SK-N-SH treated with all-trans-retinoic acid at 6 μM for 48 hours (cell line): ENCODE measurements at regions not wholly inside any gene's neighbourhood (a gene's known extent, or its start where the extent isn't known, plus 50 kb on each side); places are given as distances from the start of the nearest gene placed in this dataset.

Source experiments
- ARNTL ChIP-seq: fragments of 450-650 bp; formaldehyde crosslinking; IDR thresholded peaks from 2 replicates; pipeline ENCODE4 v1.5.0; 2020; ENCODE audit warnings: low read depth, mild to moderate bottlenecking, moderate library complexity, borderline replicate concordance
- BACH2 ChIP-seq: fragments of 250-450 bp; sonication (Bioruptor Pico); IDR thresholded peaks from 2 replicates; pipeline ENCODE4 v1.9.0; 2021; ENCODE audit warnings: mild to moderate bottlenecking, borderline replicate concordance
- ISL1 ChIP-seq: fragments of 250-450 bp; sonication (Bioruptor Pico); IDR thresholded peaks from 2 replicates; pipeline ENCODE4 v2.1.2; 2022; ENCODE audit warnings: mild to moderate bottlenecking, moderate library complexity
- PPARA ChIP-seq: fragments of 250-450 bp; sonication (Bioruptor Pico); IDR thresholded peaks from 2 replicates; pipeline ENCODE4 v1.5.0; 2020; ENCODE audit warnings: mild to moderate bottlenecking, borderline replicate concordance
- RARB ChIP-seq: fragments of 250-450 bp; sonication (Bioruptor Pico); IDR thresholded peaks from 2 replicates; pipeline ENCODE4 v1.8.0; 2021; ENCODE audit warnings: mild to moderate bottlenecking, moderate library complexity
- SNAI2 ChIP-seq: fragments of 250-450 bp; sonication (Bioruptor Pico); IDR thresholded peaks from 2 replicates; pipeline ENCODE4 v1.5.0; 2020; ENCODE audit warnings: mild to moderate bottlenecking, moderate library complexity
- TCF4 ChIP-seq: fragments of 250-450 bp; sonication (Bioruptor Pico); IDR thresholded peaks from 2 replicates; pipeline ENCODE4 v1.8.0; 2021; ENCODE audit warnings: mild to moderate bottlenecking, moderate library complexity, borderline replicate concordance
- ZNF565 ChIP-seq: fragments of 450-650 bp; formaldehyde crosslinking; conservative IDR thresholded peaks from 2 replicates; pipeline ENCODE4 v1.5.0; 2020; ENCODE audit warnings: low read depth, mild to moderate bottlenecking, moderate library complexity
- ZNF8 ChIP-seq: fragments of 450-650 bp; formaldehyde crosslinking; IDR thresholded peaks from 2 replicates; pipeline ENCODE4 v1.5.0; 2020; ENCODE audit warnings: mild to moderate bottlenecking, moderate library complexity
- TF ChIP-seq, protein P1 (sequence below): fragments of 250-450 bp; sonication (Bioruptor Pico); IDR thresholded peaks from 2 replicates; pipeline ENCODE4 v1.8.0; 2020; ENCODE audit warnings: mild to moderate bottlenecking, moderate library complexity, borderline replicate concordance
- TF ChIP-seq, protein P2 (sequence below): fragments of 250-450 bp; sonication (Bioruptor Pico); IDR thresholded peaks from 2 replicates; pipeline ENCODE4 v1.5.1; 2020; ENCODE audit warnings: low read depth, mild to moderate bottlenecking, moderate library complexity

- TF ChIP-seq ARNTL (no peak), BACH2 (no peak), ISL1 (CRISPR knock-in tag) (no peak), ZNF8 (CRISPR knock-in tag) (no peak), RARB (CRISPR knock-in tag) (no peak), SNAI2 (CRISPR knock-in tag) (no peak), PPARA (CRISPR knock-in tag) (no peak), TCF4 (CRISPR knock-in tag) (no peak), ZNF565 (CRISPR knock-in tag) (no peak)
- TF ChIP-seq, protein P1, sequence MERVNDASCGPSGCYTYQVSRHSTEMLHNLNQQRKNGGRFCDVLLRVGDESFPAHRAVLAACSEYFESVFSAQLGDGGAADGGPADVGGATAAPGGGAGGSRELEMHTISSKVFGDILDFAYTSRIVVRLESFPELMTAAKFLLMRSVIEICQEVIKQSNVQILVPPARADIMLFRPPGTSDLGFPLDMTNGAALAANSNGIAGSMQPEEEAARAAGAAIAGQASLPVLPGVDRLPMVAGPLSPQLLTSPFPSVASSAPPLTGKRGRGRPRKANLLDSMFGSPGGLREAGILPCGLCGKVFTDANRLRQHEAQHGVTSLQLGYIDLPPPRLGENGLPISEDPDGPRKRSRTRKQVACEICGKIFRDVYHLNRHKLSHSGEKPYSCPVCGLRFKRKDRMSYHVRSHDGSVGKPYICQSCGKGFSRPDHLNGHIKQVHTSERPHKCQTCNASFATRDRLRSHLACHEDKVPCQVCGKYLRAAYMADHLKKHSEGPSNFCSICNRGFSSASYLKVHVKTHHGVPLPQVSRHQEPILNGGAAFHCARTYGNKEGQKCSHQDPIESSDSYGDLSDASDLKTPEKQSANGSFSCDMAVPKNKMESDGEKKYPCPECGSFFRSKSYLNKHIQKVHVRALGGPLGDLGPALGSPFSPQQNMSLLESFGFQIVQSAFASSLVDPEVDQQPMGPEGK (CRISPR knock-in tag), result no peak
- TF ChIP-seq, protein P2, sequence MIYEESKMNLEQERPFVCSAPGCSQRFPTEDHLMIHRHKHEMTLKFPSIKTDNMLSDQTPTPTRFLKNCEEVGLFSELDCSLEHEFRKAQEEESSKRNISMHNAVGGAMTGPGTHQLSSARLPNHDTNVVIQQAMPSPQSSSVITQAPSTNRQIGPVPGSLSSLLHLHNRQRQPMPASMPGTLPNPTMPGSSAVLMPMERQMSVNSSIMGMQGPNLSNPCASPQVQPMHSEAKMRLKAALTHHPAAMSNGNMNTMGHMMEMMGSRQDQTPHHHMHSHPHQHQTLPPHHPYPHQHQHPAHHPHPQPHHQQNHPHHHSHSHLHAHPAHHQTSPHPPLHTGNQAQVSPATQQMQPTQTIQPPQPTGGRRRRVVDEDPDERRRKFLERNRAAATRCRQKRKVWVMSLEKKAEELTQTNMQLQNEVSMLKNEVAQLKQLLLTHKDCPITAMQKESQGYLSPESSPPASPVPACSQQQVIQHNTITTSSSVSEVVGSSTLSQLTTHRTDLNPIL (CRISPR knock-in tag), result no peak
Observed at GRCh38 chr6:112409311-112409710, 62.2 kb downstream of the RFPL4B start.
